SK-N-SH (cell line): ENCODE measurements at regions not wholly inside any gene's neighbourhood (a gene's known extent, or its start where the extent isn't known, plus 50 kb on each side); places are given as distances from the start of the nearest gene placed in this dataset.

Experiments
- CTCF ChIA-PET: fragments of 300-600, 350-600 bp; formaldehyde crosslinking; extraction: SDS; loops from one replicate; lab custom pipeline; 2021; lab: Yijun Ruan, JAX
- POLR2A ChIA-PET: fragments of 350-600 bp; sonication (Branson Sonifier 250); formaldehyde crosslinking; extraction: SDS; loops from one replicate; lab custom pipeline; 2020; ENCODE audit warnings: antibody characterized with exemption, inconsistent platforms; lab: Yijun Ruan, JAX
- DNase-seq: peaks from one replicate; pipeline ENCODE4 v3.0.0; 2012
- H2AFZ ChIP-seq: fragments of 200-600 bp; sonication (generic); 2 replicates; pipeline ENCODE4 v1.8.1; 2016; ENCODE audit warnings: antibody characterized with exemption, mild to moderate bottlenecking, low read depth
- H3F3A ChIP-seq: fragments of 200-600 bp; sonication (generic); replicated peaks from 2 replicates; pipeline ENCODE3; 2016; ENCODE audit warnings: antibody characterized with exemption, mild to moderate bottlenecking; ENCODE audit not compliant: insufficient read depth
- H3K27ac ChIP-seq, 2 experiments: fragments of 200-500 bp in 1 of 2; fragments of 200-600 bp in 1 of 2; sonication (Bioruptor generic) in 1 of 2; sonication (generic), shearing (Covaris generic) in 1 of 2; 2 replicates each; pipeline versions ENCODE4 v1.5.1 to v1.6.1; 2014 to 2016; ENCODE audit warnings: low read depth in 2 of 2, inconsistent platforms in 1 of 2, low read length in 1 of 2, mild to moderate bottlenecking in 1 of 2, mixed read lengths in 1 of 2
- H3K27me3 ChIP-seq: fragments of 200-600 bp; sonication (generic), shearing (Covaris generic); 2 replicates; pipeline ENCODE4 v1.6.1; 2016; ENCODE audit warnings: mixed run types; ENCODE audit not compliant: insufficient read depth
- H3K36me3 ChIP-seq, 2 experiments: fragments of 200-500 bp in 1 of 2; fragments of 200-600 bp in 1 of 2; sonication (Bioruptor generic) in 1 of 2; sonication (generic) in 1 of 2; replicated peaks in 1 of 2; 2 replicates each; pipeline versions ENCODE3 to v1.5.1; 2014 to 2016; ENCODE audit warnings: low read length in 1 of 2, mild to moderate bottlenecking in 1 of 2; ENCODE audit not compliant: insufficient read depth in 2 of 2, control insufficient read depth in 1 of 2
- H3K4me1 ChIP-seq, 2 experiments: fragments of 200-500 bp in 1 of 2; fragments of 200-600 bp in 1 of 2; sonication (Bioruptor generic) in 1 of 2; sonication (generic), shearing (Covaris generic) in 1 of 2; 2 replicates each; pipeline versions ENCODE4 v1.5.1 to v1.6.1; 2014 to 2016; ENCODE audit warnings: low read depth in 1 of 2, low read length in 1 of 2, mixed run types in 1 of 2; ENCODE audit not compliant: insufficient read depth in 2 of 2, control insufficient read depth in 1 of 2
- H3K4me2 ChIP-seq: fragments of 200-600 bp; sonication (generic), shearing (Covaris generic); 2 replicates; pipeline ENCODE4 v1.6.1; 2017; ENCODE audit warnings: mixed run types
- H3K4me3 ChIP-seq, 2 experiments: fragments of 200-500 bp in 1 of 2; fragments of 200-600 bp in 1 of 2; sonication (Bioruptor generic) in 1 of 2; sonication (generic), shearing (Covaris generic) in 1 of 2; 2 replicates each; pipeline versions ENCODE4 v1.5.1 to v1.8.1; 2014 to 2016; ENCODE audit warnings: low read depth in 2 of 2, inconsistent platforms in 1 of 2, low read length in 1 of 2, mild to moderate bottlenecking in 1 of 2, mixed read lengths in 1 of 2, moderate library complexity in 1 of 2
- H3K79me2 ChIP-seq: fragments of 200-600 bp; sonication (generic); 2 replicates; pipeline ENCODE4 v1.8.1; 2017; ENCODE audit warnings: mild to moderate bottlenecking; ENCODE audit not compliant: insufficient read depth
- H3K9ac ChIP-seq: fragments of 200-600 bp; sonication (generic); 2 replicates; pipeline ENCODE4 v1.6.1; 2017; ENCODE audit warnings: mixed run types
- H3K9me2 ChIP-seq: fragments of 200-600 bp; sonication (generic); 2 replicates; pipeline ENCODE4 v1.6.1; 2017; ENCODE audit warnings: mixed run types
- H3K9me3 ChIP-seq: fragments of 200-600 bp; sonication (generic); 2 replicates; pipeline ENCODE4 v1.6.1; 2017; ENCODE audit warnings: mixed run types, mild to moderate bottlenecking, moderate library complexity
- H4K20me1 ChIP-seq: fragments of 200-600 bp; sonication (generic); 2 replicates; pipeline ENCODE4 v1.6.1; 2017; ENCODE audit warnings: mild to moderate bottlenecking, mixed run types; ENCODE audit not compliant: insufficient read depth
- CHD2 ChIP-seq: fragments of 150-350 bp; IDR thresholded peaks from 2 replicates; pipeline ENCODE4 v1.6.1; 2018; ENCODE audit warnings: low read length; ENCODE audit not compliant: partially characterized antibody
- FOSL2 ChIP-seq: IDR thresholded peaks from 2 replicates; pipeline ENCODE4 v1.4.0; 2012; ENCODE audit warnings: low read depth, mild to moderate bottlenecking, moderate library complexity, borderline replicate concordance
- GATA2 ChIP-seq: sonication (generic); formaldehyde crosslinking; IDR thresholded peaks from 2 replicates; pipeline ENCODE4 v1.5.0; 2020; ENCODE audit warnings: mild to moderate bottlenecking, missing genetic modification reagents
- JUND ChIP-seq: IDR thresholded peaks from 2 replicates; pipeline ENCODE4 v1.4.0; 2012
- MAX ChIP-seq: IDR thresholded peaks from 2 replicates; pipeline ENCODE4 v1.4.0; 2012; ENCODE audit warnings: low read depth
- MEF2A ChIP-seq: IDR thresholded peaks from 2 replicates; pipeline ENCODE4 v1.4.0; 2012; ENCODE audit warnings: low read depth, borderline replicate concordance
- MXI1 ChIP-seq: IDR thresholded peaks from 2 replicates; pipeline ENCODE4 v1.6.1; 2012; ENCODE audit warnings: mild to moderate bottlenecking, low read depth, low read length, improper control_type of control experiment
- NFIC ChIP-seq: IDR thresholded peaks from 2 replicates; pipeline ENCODE4 v1.4.0; 2012; ENCODE audit warnings: borderline replicate concordance
- POLR2AphosphoS5 ChIP-seq: IDR thresholded peaks from 2 replicates; pipeline ENCODE4 v1.6.1; 2012; ENCODE audit warnings: low read depth, low read length
- RAD21 ChIP-seq: IDR thresholded peaks from 2 replicates; pipeline ENCODE4 v1.6.1; 2012; ENCODE audit warnings: mild to moderate bottlenecking, low read length
- RCOR1 ChIP-seq: fragments of 150-350 bp; IDR thresholded peaks from 2 replicates; pipeline ENCODE4 v1.6.1; 2017; ENCODE audit warnings: antibody characterized with exemption, low read length
- RFX5 ChIP-seq: IDR thresholded peaks from 2 replicates; pipeline ENCODE4 v1.6.1; 2012; ENCODE audit warnings: mild to moderate bottlenecking, improper control_type of control experiment, low read length
- SIN3A ChIP-seq: IDR thresholded peaks from 2 replicates; pipeline ENCODE4 v1.6.1; 2012; ENCODE audit warnings: low read depth, mild to moderate bottlenecking, low read length, moderate library complexity, borderline replicate concordance
- SMC3 ChIP-seq: IDR thresholded peaks from 2 replicates; pipeline ENCODE4 v1.6.1; 2012; ENCODE audit warnings: low read depth, low read length, improper control_type of control experiment
- TAF1 ChIP-seq: IDR thresholded peaks from 2 replicates; pipeline ENCODE4 v1.6.1; 2012; ENCODE audit warnings: low read depth, mild to moderate bottlenecking, low read length, moderate library complexity, borderline replicate concordance
- TEAD4 ChIP-seq: IDR thresholded peaks from 2 replicates; pipeline ENCODE4 v1.4.0; 2012; ENCODE audit warnings: mild to moderate bottlenecking, borderline replicate concordance; ENCODE audit not compliant: insufficient read depth
- USF1 ChIP-seq: IDR thresholded peaks from 2 replicates; pipeline ENCODE4 v1.4.0; 2012; ENCODE audit warnings: low read depth, borderline replicate concordance
- YY1 ChIP-seq: IDR thresholded peaks from 2 replicates; pipeline ENCODE4 v1.4.0; 2012; ENCODE audit warnings: low read depth, mild to moderate bottlenecking
- WGBS: methylation state at CpG from one replicate; pipeline ENCODE4 v1.1.6; 2017; ENCODE audit warnings: low lambda C conversion rate; 5-methylcytosine and 5-hydroxymethylcytosine counted together
- TF ChIP-seq, protein P1 (sequence below): IDR thresholded peaks from 2 replicates; pipeline ENCODE4; 2012
- TF ChIP-seq, protein P2 (sequence below): fragments of 150-350 bp; IDR thresholded peaks from 2 replicates; pipeline ENCODE4 v1.6.1; 2016; ENCODE audit warnings: mild to moderate bottlenecking, low read depth, low read length
- TF ChIP-seq, protein P3 (sequence below): fragments of 200-600 bp; sonication (generic); IDR thresholded peaks from 2 replicates; pipeline ENCODE4 v1.6.1; 2017; ENCODE audit warnings: antibody characterized with exemption, mild to moderate bottlenecking, moderate library complexity

- TF ChIP-seq, protein P1, sequence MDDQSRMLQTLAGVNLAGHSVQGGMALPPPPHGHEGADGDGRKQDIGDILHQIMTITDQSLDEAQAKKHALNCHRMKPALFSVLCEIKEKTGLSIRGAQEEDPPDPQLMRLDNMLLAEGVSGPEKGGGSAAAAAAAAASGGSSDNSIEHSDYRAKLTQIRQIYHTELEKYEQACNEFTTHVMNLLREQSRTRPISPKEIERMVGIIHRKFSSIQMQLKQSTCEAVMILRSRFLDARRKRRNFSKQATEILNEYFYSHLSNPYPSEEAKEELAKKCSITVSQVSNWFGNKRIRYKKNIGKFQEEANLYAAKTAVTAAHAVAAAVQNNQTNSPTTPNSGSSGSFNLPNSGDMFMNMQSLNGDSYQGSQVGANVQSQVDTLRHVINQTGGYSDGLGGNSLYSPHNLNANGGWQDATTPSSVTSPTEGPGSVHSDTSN, result no peak
- TF ChIP-seq MXI1, result no peak
- TF ChIP-seq, protein P2, sequence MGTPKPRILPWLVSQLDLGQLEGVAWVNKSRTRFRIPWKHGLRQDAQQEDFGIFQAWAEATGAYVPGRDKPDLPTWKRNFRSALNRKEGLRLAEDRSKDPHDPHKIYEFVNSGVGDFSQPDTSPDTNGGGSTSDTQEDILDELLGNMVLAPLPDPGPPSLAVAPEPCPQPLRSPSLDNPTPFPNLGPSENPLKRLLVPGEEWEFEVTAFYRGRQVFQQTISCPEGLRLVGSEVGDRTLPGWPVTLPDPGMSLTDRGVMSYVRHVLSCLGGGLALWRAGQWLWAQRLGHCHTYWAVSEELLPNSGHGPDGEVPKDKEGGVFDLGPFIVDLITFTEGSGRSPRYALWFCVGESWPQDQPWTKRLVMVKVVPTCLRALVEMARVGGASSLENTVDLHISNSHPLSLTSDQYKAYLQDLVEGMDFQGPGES, result no peak
- no peak for TF ChIP-seq RFX5
- TF ChIP-seq RCOR1, result no peak
Measured at GRCh38 chr4:89175611-89176010, 64.3 kb downstream of the TIGD2 start (continued).

DNA sequence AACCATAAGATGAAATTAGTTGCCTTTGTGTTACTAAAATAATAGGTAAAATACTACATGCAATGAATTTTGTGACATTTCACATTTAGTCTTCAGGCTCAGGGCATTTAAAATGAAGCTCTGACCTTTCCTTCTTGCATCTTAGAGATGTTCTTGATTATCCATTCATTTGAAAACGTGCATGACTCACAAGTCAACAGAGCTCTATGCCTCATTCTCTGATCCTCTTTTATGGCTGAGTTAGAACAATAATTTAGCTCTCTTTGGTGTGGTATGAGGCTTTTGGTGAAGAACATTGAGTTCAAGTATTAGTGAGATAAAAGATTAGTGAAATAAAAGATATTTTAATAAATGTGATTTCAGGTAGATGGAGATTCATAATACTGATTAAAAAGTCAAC is 66.5 kb downstream of the TIGD2 start:
- WGBS, result 6% methylated on average over 1 of the region's 1 CpG
- no peak for DNase-seq
- no peaks in the 10 kb centered on the region for H3K36me3 ChIP-seq
- H3K79me2 ChIP-seq, result no peaks in the 10 kb centered on the region
- TF ChIP-seq SMC3 (no peak), TEAD4 (no peak), MAX (no peak), TAF1 (no peak), CHD2 (no peak), MEF2A (no peak), FOSL2 (no peak), NFIC (no peak), RAD21 (no peak), USF1 (no peak), SIN3A (no peak), YY1 (no peak), JUND (no peak), MXI1 (no peak), GATA2 (no peak), RFX5 (no peak), POLR2AphosphoS5 (no peak)
- TF ChIP-seq, protein P2, result no peak
- TF ChIP-seq, protein P1, result no peak
- TF ChIP-seq, protein P3, sequence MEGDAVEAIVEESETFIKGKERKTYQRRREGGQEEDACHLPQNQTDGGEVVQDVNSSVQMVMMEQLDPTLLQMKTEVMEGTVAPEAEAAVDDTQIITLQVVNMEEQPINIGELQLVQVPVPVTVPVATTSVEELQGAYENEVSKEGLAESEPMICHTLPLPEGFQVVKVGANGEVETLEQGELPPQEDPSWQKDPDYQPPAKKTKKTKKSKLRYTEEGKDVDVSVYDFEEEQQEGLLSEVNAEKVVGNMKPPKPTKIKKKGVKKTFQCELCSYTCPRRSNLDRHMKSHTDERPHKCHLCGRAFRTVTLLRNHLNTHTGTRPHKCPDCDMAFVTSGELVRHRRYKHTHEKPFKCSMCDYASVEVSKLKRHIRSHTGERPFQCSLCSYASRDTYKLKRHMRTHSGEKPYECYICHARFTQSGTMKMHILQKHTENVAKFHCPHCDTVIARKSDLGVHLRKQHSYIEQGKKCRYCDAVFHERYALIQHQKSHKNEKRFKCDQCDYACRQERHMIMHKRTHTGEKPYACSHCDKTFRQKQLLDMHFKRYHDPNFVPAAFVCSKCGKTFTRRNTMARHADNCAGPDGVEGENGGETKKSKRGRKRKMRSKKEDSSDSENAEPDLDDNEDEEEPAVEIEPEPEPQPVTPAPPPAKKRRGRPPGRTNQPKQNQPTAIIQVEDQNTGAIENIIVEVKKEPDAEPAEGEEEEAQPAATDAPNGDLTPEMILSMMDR, result no peak
- H3F3A ChIP-seq, result no peaks in the 10 kb centered on the region
- no peak overlapping the region for H3K9ac ChIP-seq
- CTCF ChIA-PET, result interaction anchor here (0.9 kb wide), 1 partner anchor 9 kb away, joined by 5 read pairs; no protein-coding TSS in a partner anchor
- no peak overlapping the region for H3K4me3 ChIP-seq
- H2AFZ ChIP-seq, result no peak overlapping the region
- no peaks in the 10 kb centered on the region for H3K27me3 ChIP-seq
- H3K27ac ChIP-seq, result no peak overlapping the region
- H3K9me3 ChIP-seq, result no peaks in the 10 kb centered on the region
- H3K9me2 ChIP-seq, result no peaks in the 10 kb centered on the region
- H4K20me1 ChIP-seq, result no peaks in the 10 kb centered on the region
- H3K4me2 ChIP-seq, result no peak overlapping the region
- H3K4me1 ChIP-seq, result no peaks in the 10 kb centered on the region
- POLR2A ChIA-PET, result no interaction called here
